AG09309 (cell line): ENCODE measurements at regions not wholly inside any gene's neighbourhood (a gene's known extent, or its start where the extent isn't known, plus 50 kb on each side); places are given as distances from the start of the nearest gene placed in this dataset.

ENCODE experiments used
- DNase-seq: peaks from one replicate; pipeline ENCODE4 v3.0.0-alpha.2; 2010; ENCODE audit warnings: low read depth
- H3K4me3 ChIP-seq: 2 replicates; pipeline ENCODE4 v1.5.1; 2011; ENCODE audit warnings: mild to moderate bottlenecking, low read depth, low read length, moderate library complexity; ENCODE audit not compliant: control insufficient read depth
- CTCF ChIP-seq: IDR thresholded peaks from 2 replicates; pipeline ENCODE4 v1.5.1; 2011; ENCODE audit warnings: mild to moderate bottlenecking, low read depth, low read length, inconsistent platforms; ENCODE audit not compliant: insufficient read depth, control insufficient read depth; ENCODE audit errors: missing control alignments

- no peak for TF ChIP-seq CTCF
- no peak overlapping the region for H3K4me3 ChIP-seq
- DNase-seq: no peak
These were observed 101.7 kb upstream of the SLC66A3 start for GRCh38 chr2:11053546-11053945.

- no peak for DNase-seq
- no peak for TF ChIP-seq CTCF
- no peak overlapping the region for H3K4me3 ChIP-seq
These were observed 100.2 kb upstream of the SLC66A3 start for GRCh38 chr2:11054783-11055678.

DNA sequence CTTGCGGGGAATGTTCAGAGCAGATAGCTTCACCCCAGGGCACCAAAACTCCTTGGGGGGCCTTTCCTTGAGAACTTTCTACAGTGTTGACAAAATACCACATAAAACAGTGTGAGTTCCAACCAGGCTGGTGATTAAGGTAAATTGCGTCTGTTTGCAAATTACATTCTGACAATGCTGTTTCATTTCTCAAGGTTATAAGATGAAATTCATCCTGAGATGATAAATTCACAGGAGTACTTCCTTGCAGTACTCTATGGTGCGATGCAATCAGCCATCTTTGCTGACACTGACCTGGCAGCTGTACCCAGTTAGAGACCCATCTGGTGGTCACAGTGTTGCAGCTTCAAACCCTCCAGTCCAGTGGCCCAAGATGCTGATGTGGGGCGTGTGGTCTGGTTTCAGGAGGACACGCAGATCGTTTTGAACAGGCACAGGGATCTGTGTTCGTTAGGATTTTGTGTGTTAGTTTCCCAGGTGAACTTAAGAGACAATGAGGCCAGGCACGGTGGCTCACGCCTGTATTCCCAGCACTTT lies 99.5 kb upstream of the SLC66A3 start:
- no peak overlapping the region for H3K4me3 ChIP-seq
- no peak for TF ChIP-seq CTCF
- DNase-seq: no peak

DNA sequence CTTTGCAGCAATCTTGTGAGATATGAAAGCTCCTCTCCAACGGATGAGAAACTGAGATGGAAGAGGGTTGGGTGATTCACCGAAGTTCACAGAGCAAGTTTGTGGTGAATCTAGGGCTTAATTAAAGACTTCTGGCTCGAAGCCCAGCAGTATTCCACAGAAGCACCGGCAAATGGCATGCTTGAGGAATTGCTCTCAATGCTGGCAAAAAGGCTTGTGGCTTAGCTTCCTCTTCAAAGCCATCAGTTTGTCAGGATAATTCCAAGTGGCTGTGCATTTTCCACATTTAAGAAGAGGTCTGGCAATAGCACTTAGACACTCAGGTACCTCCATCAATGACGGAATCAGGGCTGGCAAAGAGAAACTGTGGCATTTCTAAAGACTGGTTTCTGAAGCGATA lies 98.7 kb upstream of the SLC66A3 start:
- no peak for TF ChIP-seq CTCF
- H3K4me3 ChIP-seq: no peak overlapping the region
- peak; percentile 82 for DNase-seq

GRCh38 chr2:11057031-11057430 lies 98.2 kb upstream of the SLC66A3 start:
- DNase-seq: no peak
- no peak overlapping the region for H3K4me3 ChIP-seq

DNA sequence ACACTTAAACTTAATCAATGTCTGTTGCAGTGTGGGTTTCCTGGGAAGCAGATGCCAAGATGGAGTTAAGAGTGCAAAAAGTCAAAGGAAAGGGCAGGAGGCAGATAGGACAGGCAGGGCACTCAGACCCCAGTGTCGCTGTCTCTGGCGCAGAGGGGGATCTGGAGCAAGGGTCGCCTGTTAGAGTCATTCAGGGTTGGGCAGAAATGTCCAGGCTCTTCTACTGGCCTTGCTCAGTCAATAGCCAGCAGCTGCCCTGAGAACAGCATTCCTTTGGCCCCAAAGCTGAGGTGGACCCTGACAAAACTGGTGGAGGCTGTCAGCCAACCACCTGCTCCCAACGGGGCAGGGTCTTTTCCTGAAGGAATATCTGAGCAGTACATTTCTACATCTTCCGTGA lies 97.1 kb upstream of the SLC66A3 start:
- H3K4me3 ChIP-seq: no peak overlapping the region
- no peak for TF ChIP-seq CTCF
- no peak for DNase-seq

More at GRCh38 chr2:11057031-11057430, 98.2 kb upstream of the SLC66A3 start:
- no peak for TF ChIP-seq CTCF
